ENCODE measurements at regions not wholly inside any gene's neighbourhood (a gene's known extent, or its start where the extent isn't known, plus 50 kb on each side); places are given as distances from the start of the nearest gene placed in this dataset.

DNA sequence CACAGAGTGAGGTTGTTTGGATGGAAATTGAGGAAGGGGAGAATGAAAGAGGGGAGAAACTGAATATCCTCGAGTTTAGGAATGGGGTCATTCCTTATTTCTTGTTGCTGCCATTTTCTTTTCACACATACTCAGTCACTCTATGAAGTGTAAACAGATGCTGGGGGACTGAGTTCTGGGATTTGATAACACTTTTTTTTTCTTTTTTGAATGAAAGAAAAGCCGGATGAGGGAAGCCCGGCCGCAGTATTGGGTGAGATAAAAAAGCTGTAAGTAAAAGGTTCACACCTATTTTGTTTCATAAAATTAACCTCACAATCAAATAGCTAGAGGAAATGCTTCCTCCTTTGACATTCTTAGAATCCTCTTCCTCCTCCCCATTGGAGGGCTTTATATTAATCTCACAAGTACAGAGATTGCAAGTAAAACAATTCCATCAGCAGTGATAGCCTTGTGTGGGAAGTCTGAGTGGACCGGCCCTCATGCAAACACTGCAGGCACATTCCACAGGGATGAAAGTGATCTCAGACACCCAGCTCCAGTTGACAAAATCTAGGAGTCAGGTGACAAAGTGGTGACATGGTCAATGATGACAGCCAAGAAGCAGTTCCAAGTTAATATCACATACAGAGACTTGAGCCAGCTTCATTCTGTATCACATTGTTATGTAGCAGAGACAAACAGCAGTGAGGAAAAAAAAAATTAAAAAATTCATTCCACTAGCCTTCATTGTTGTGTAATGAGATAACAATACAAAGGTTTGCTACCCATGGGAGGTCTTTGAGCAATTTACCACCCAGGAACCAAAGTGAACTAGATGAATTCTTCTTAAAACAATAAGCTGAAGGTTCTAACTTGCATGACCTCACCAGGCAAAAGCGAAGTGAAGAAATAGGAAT lies 391.1 kb upstream of the HSF2 start:
- H3K27me3 ChIP-seq = no peaks in the 10 kb centered on the region
- DNase-seq = no peak
- 73 to 81% methylated on average over 4 to 6 of the region's 6 CpGs for WGBS, 2 donors (ENCODE audit: low coverage in 1 of 2)
- no peaks in the 10 kb centered on the region for H3K36me3 ChIP-seq
- TF ChIP-seq POLR2A (IDR thresholded peaks at IDR 0.05) (no peak), EP300 (IDR thresholded peaks at IDR 0.05; ENCODE audit: low read depth) (no peak), POLR2AphosphoS5 (IDR thresholded peaks at IDR 0.05) (no peak)
- no peak overlapping the region for H3K4me3 ChIP-seq
- no peaks in the 10 kb centered on the region for H3K9me3 ChIP-seq
- H3K27ac ChIP-seq = no peak overlapping the region
- in situ Hi-C loops (cut with MboI; ENCODE audit: low pct_ligation_motif_present in 1 of 4, low pct_unique_long_range_greater_than_20kb in 1 of 4, low sequenced_read_pairs in 3 of 4) (no loop called here), intact Hi-C loops (cut with DNase I; ENCODE audit: low total_unique reads) (no loop called here)
- H3K4me1 ChIP-seq = no peaks in the 10 kb centered on the region

DNA sequence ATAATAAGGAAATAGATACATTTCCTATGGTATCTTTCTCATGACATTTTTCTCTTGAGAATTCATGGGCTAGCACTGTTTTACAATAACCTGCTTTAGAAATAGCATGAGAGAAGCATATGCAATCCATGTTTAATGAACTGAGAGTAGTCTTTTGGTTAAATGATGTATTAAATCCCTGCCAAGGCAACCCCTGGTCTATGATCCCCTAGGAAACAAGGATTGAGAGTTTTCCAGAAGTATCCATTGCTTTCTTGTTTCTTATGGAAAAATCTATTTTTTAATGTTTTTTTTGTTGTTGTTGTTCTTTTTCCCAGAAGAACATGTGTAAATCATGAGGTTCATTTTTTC lies 390.5 kb upstream of the HSF2 start:
- H3K27me3 ChIP-seq = no peaks in the 10 kb centered on the region
- H3K4me3 ChIP-seq = no peak overlapping the region
- intact Hi-C loops (cut with DNase I; ENCODE audit: low total_unique reads) = no loop called here
- no peaks in the 10 kb centered on the region for H3K36me3 ChIP-seq
- no peaks in the 10 kb centered on the region for H3K9me3 ChIP-seq
- no peak for DNase-seq
- in situ Hi-C loops (cut with MboI; ENCODE audit: low pct_ligation_motif_present in 1 of 4, low pct_unique_long_range_greater_than_20kb in 1 of 4, low sequenced_read_pairs in 3 of 4) = no loop called here
- H3K4me1 ChIP-seq = no peaks in the 10 kb centered on the region
- no peak overlapping the region for H3K27ac ChIP-seq
- TF ChIP-seq EP300 (IDR thresholded peaks at IDR 0.05; ENCODE audit: low read depth) (no peak), POLR2AphosphoS5 (IDR thresholded peaks at IDR 0.05) (no peak), POLR2A (IDR thresholded peaks at IDR 0.05) (no peak)
- TF ChIP-seq, protein P1, sequence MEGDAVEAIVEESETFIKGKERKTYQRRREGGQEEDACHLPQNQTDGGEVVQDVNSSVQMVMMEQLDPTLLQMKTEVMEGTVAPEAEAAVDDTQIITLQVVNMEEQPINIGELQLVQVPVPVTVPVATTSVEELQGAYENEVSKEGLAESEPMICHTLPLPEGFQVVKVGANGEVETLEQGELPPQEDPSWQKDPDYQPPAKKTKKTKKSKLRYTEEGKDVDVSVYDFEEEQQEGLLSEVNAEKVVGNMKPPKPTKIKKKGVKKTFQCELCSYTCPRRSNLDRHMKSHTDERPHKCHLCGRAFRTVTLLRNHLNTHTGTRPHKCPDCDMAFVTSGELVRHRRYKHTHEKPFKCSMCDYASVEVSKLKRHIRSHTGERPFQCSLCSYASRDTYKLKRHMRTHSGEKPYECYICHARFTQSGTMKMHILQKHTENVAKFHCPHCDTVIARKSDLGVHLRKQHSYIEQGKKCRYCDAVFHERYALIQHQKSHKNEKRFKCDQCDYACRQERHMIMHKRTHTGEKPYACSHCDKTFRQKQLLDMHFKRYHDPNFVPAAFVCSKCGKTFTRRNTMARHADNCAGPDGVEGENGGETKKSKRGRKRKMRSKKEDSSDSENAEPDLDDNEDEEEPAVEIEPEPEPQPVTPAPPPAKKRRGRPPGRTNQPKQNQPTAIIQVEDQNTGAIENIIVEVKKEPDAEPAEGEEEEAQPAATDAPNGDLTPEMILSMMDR (IDR thresholded peaks at IDR 0.05) = no peak

DNA sequence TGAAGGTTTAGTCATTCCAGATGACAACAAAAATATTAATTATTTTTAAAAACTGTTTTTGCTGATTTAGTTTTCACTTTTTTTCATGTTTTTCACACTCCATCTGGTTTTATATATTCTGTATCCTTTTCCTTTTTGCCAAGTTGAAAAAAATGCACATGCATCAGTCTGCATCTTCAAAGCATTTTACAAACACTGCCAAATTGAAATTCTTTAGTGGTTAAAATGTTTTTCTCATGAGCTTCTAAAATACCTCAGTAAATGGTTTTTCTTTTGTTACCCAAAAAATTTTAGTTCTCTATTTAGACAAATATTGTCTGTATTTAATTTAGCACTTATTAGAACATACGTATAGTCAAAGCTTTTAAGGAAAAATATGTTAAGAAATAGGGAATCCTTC lies 386.9 kb upstream of the HSF2 start:
- intact Hi-C loops (cut with DNase I; ENCODE audit: low total_unique reads) = no loop called here
- no peaks in the 10 kb centered on the region for H3K4me1 ChIP-seq
- 89 to 100% methylated on average over 1 of the region's 1 CpG for WGBS, 2 donors (ENCODE audit: low coverage in 1 of 2)
- H3K36me3 ChIP-seq = no peaks in the 10 kb centered on the region
- DNase-seq = no peak
- TF ChIP-seq, protein P1 (IDR thresholded peaks at IDR 0.05) = no peak
- TF ChIP-seq POLR2AphosphoS5 (IDR thresholded peaks at IDR 0.05) = no peak
- no peak overlapping the region for H3K4me3 ChIP-seq
- in situ Hi-C loops (cut with MboI; ENCODE audit: low pct_ligation_motif_present in 1 of 4, low pct_unique_long_range_greater_than_20kb in 1 of 4, low sequenced_read_pairs in 3 of 4) = no loop called here
- no peak overlapping the region for H3K27ac ChIP-seq
- H3K27me3 ChIP-seq = no peaks in the 10 kb centered on the region
- H3K9me3 ChIP-seq = no peaks in the 10 kb centered on the region

DNA sequence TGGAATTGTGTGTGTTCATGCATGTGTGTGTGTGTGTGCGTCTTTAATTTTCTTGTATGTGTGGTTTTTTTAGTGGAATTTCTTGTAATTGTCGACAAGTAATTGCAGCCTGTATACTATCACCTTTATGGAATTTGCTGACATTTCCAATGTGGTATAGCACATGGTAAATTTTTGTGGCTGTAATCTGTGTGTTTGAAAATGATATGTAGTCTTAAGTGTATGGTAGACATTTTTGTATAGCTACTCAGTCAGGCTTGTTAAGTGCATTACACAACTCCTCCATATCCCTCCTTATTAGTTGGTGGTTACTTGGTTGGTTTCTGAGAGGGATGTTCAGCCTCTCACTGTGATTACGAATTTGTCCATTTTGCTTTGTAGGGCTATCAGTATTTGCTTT lies 384.5 kb upstream of the HSF2 start:
- intact Hi-C loops (cut with DNase I; ENCODE audit: low total_unique reads) = no loop called here
- in situ Hi-C loops (cut with MboI; ENCODE audit: low pct_ligation_motif_present in 1 of 4, low pct_unique_long_range_greater_than_20kb in 1 of 4, low sequenced_read_pairs in 3 of 4) = no loop called here
- DNase-seq = no peak
- H3K27ac ChIP-seq = no peak overlapping the region
- no peaks in the 10 kb centered on the region for H3K27me3 ChIP-seq
- H3K36me3 ChIP-seq = no peaks in the 10 kb centered on the region
- TF ChIP-seq EP300 (IDR thresholded peaks at IDR 0.05; ENCODE audit: low read depth) (no peak), POLR2AphosphoS5 (IDR thresholded peaks at IDR 0.05) (no peak), POLR2A (IDR thresholded peaks at IDR 0.05) (no peak)
- no peaks in the 10 kb centered on the region for H3K9me3 ChIP-seq
- WGBS, 2 donors (ENCODE audit: low coverage in 1 of 2) = 79 to 82% methylated on average over 3 of the region's 3 CpGs
- H3K4me1 ChIP-seq = no peaks in the 10 kb centered on the region
- H3K4me3 ChIP-seq = no peak overlapping the region

DNA sequence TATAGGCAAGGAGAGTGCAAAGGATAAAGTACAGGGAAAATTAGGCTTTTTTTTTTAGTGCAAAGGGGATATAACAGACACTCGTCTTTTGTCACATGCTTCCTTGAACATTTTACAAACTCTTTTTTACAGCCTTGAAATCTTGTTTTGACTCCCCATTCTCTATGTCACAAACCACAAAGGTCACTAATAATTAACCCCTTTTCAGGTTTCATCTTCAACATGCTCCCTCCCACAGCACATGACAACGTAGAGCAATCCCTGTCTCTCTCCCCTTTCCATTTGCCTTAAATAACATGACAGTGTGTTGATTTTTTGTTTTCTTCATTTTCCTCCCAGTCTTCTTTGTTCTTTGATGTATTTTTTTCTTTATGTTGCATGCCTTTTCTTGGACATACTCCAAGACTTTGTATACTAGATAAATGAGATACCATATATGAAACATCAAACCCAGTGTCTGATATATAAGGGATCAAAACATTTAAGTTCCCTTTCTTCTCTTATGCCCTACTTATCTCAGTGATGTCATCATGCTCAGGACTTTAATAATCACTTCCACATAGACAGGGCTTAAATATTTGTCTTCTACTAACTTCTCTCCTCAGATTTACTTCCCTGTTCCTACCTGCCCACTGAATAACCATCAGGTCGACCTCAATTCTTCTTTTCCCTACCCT lies 378.7 kb upstream of the HSF2 start:
- in situ Hi-C loops (cut with MboI; ENCODE audit: low pct_ligation_motif_present in 1 of 4, low pct_unique_long_range_greater_than_20kb in 1 of 4, low sequenced_read_pairs in 3 of 4) (no loop called here), intact Hi-C loops (cut with DNase I; ENCODE audit: low total_unique reads) (no loop called here)
- TF ChIP-seq POLR2AphosphoS5 (IDR thresholded peaks at IDR 0.05) (no peak), EP300 (IDR thresholded peaks at IDR 0.05; ENCODE audit: low read depth) (no peak), POLR2A (IDR thresholded peaks at IDR 0.05) (no peak)
- no peak overlapping the region for H3K27ac ChIP-seq
- no peaks in the 10 kb centered on the region for H3K36me3 ChIP-seq
- DNase-seq = no peak
- H3K4me1 ChIP-seq = no peaks in the 10 kb centered on the region
- H3K9me3 ChIP-seq = no peaks in the 10 kb centered on the region
- no peaks in the 10 kb centered on the region for H3K27me3 ChIP-seq
- 35 to 43% methylated on average over 3 of the region's 3 CpGs for WGBS, 2 donors (ENCODE audit: low coverage in 1 of 2)
- H3K4me3 ChIP-seq = no peak overlapping the region

All from transverse colon (tissue), 4 donors.